HEK293 (cell line): ENCODE measurements at regions not wholly inside any gene's neighbourhood (a gene's known extent, or its start where the extent isn't known, plus 50 kb on each side); places are given as distances from the start of the nearest gene placed in this dataset.

Experiments
- CTCF ChIA-PET: fragments of 350-600 bp; formaldehyde crosslinking; extraction: SDS; loops from one replicate; lab custom pipeline; 2021; ENCODE audit warnings: antibody characterized with exemption; lab: Yijun Ruan, JAX
- POLR2A ChIA-PET: fragments of 300-600 bp; formaldehyde crosslinking; extraction: SDS; loops from one replicate; lab custom pipeline; 2020; ENCODE audit warnings: antibody characterized with exemption, inconsistent platforms; lab: Yijun Ruan, JAX
- H3K27ac ChIP-seq: fragments of 200-500 bp; sonication (Bioruptor generic); 2 replicates; pipeline ENCODE4 v1.5.1; 2014; ENCODE audit warnings: low read depth, low read length, control low read depth, inconsistent platforms; ENCODE audit errors: extremely low read depth
- H3K36me3 ChIP-seq, 2 experiments: fragments of 200-500 bp in 1 of 2; sonication (Bioruptor generic) in 1 of 2; 1 replicate in 1 of 2; 2 replicates in 1 of 2; pipeline ENCODE4 v1.5.1; 2014 to 2017; ENCODE audit warnings: inconsistent platforms in 2 of 2, low read length in 2 of 2; ENCODE audit not compliant: control insufficient read depth in 2 of 2, insufficient read depth in 1 of 2
- H3K4me1 ChIP-seq: fragments of 200-500 bp; sonication (Bioruptor generic); 2 replicates; pipeline ENCODE4 v1.5.1; 2014; ENCODE audit warnings: mild to moderate bottlenecking, low read length, inconsistent platforms; ENCODE audit not compliant: control insufficient read depth, insufficient read depth
- H3K4me3 ChIP-seq: 2 replicates; pipeline ENCODE4 v1.5.1; 2011; ENCODE audit warnings: low read depth, mild to moderate bottlenecking, control low read depth, low read length, moderate library complexity
- H3K9me3 ChIP-seq: fragments of 200-500 bp; sonication (Bioruptor generic); 2 replicates; pipeline ENCODE4 v1.5.1; 2014; ENCODE audit warnings: low read depth, low read length, inconsistent platforms; ENCODE audit not compliant: control insufficient read depth, insufficient read depth
- BCL11A ChIP-seq: fragments of 450-650 bp; formaldehyde crosslinking; IDR thresholded peaks from 2 replicates; pipeline ENCODE4 v1.5.1; 2016; ENCODE audit warnings: low read depth, missing biosample characterization, missing genetic modification characterization
- ELK4 ChIP-seq: IDR thresholded peaks from 2 replicates; pipeline ENCODE4 v1.6.1; 2011; ENCODE audit warnings: mild to moderate bottlenecking, low read depth, low read length, borderline replicate concordance
- FEZF1 ChIP-seq: fragments of 450-650 bp; formaldehyde crosslinking; IDR thresholded peaks from 2 replicates; pipeline ENCODE4 v1.5.1; 2016; ENCODE audit warnings: missing biosample characterization, missing genetic modification characterization
- HOXC10 ChIP-seq: sonication (generic); formaldehyde crosslinking; IDR thresholded peaks from 2 replicates; pipeline ENCODE4 v1.8.1; 2023; ENCODE audit warnings: mild to moderate bottlenecking, missing genetic modification reagents
- IKZF3 ChIP-seq: fragments of 450-650 bp; IDR thresholded peaks from 2 replicates; pipeline ENCODE4 v1.5.0; 2018; ENCODE audit warnings: missing biosample characterization, mild to moderate bottlenecking, missing genetic modification characterization, moderate library complexity
- SETDB1 ChIP-seq: IDR thresholded peaks from one replicate; pipeline ENCODE4 v1.6.1; 2017; ENCODE audit warnings: mild to moderate bottlenecking, low read length, moderate library complexity, mixed read lengths; ENCODE audit not compliant: insufficient read length
- ZNF16 ChIP-seq: fragments of 450-650 bp; formaldehyde crosslinking; IDR thresholded peaks from 2 replicates; pipeline ENCODE4 v1.5.1; 2016; ENCODE audit warnings: low read depth, missing biosample characterization, missing genetic modification characterization
- ZNF18 ChIP-seq: fragments of 450-650 bp; formaldehyde crosslinking; IDR thresholded peaks from 2 replicates; pipeline ENCODE4 v1.5.1; 2016; ENCODE audit warnings: missing biosample characterization, missing genetic modification characterization
- ZNF2 ChIP-seq: fragments of 450-650 bp; formaldehyde crosslinking; IDR thresholded peaks from 2 replicates; pipeline ENCODE4 v1.5.1; 2016; ENCODE audit warnings: missing biosample characterization, missing genetic modification characterization
- ZNF350 ChIP-seq: fragments of 450-650 bp; formaldehyde crosslinking; IDR thresholded peaks from 2 replicates; pipeline ENCODE4 v1.5.0; 2017; ENCODE audit warnings: missing biosample characterization, mild to moderate bottlenecking, missing genetic modification characterization
- ZNF366 ChIP-seq: fragments of 450-650 bp; formaldehyde crosslinking; conservative IDR thresholded peaks from 2 replicates; pipeline ENCODE4 v1.5.1; 2016; ENCODE audit warnings: missing biosample characterization, missing genetic modification characterization
- ZNF404 ChIP-seq: fragments of 450-650 bp; formaldehyde crosslinking; IDR thresholded peaks from 2 replicates; pipeline ENCODE4 v1.5.1; 2017; ENCODE audit warnings: missing biosample characterization, missing genetic modification characterization
- ZNF473 ChIP-seq: fragments of 450-650 bp; formaldehyde crosslinking; IDR thresholded peaks from 2 replicates; pipeline ENCODE4 v1.5.1; 2017; ENCODE audit warnings: missing biosample characterization, missing genetic modification characterization
- ZNF510 ChIP-seq: fragments of 450-650 bp; formaldehyde crosslinking; IDR thresholded peaks from 2 replicates; pipeline ENCODE4 v1.5.1; 2018; ENCODE audit warnings: mild to moderate bottlenecking, missing genetic modification characterization, missing biosample characterization; ENCODE audit not compliant: insufficient replicate concordance
- ZNF514 ChIP-seq: fragments of 450-650 bp; formaldehyde crosslinking; IDR thresholded peaks from 2 replicates; pipeline ENCODE4 v1.5.1; 2016; ENCODE audit warnings: missing biosample characterization, missing genetic modification characterization
- ZNF560 ChIP-seq: fragments of 450-650 bp; formaldehyde crosslinking; IDR thresholded peaks from 2 replicates; pipeline ENCODE4 v1.5.1; 2017; ENCODE audit warnings: missing biosample characterization, missing genetic modification characterization, borderline replicate concordance
- ZNF624 ChIP-seq: fragments of 450-650 bp; formaldehyde crosslinking; IDR thresholded peaks from 2 replicates; pipeline ENCODE4 v1.5.1; 2017; ENCODE audit warnings: missing biosample characterization, missing genetic modification characterization
- ZNF658 ChIP-seq: fragments of 450-650 bp; formaldehyde crosslinking; IDR thresholded peaks from 2 replicates; pipeline ENCODE4; 2016; ENCODE audit warnings: missing biosample characterization, missing genetic modification characterization
- ZNF677 ChIP-seq: fragments of 450-650 bp; IDR thresholded peaks from 2 replicates; pipeline ENCODE4 v1.5.0; 2018; ENCODE audit warnings: missing biosample characterization, mild to moderate bottlenecking, missing genetic modification characterization, moderate library complexity
- ZNF701 ChIP-seq: fragments of 450-650 bp; formaldehyde crosslinking; IDR thresholded peaks from 2 replicates; pipeline ENCODE4 v1.5.1; 2016; ENCODE audit warnings: missing biosample characterization, missing genetic modification characterization
- ZNF747 ChIP-seq: fragments of 450-650 bp; formaldehyde crosslinking; IDR thresholded peaks from 2 replicates; pipeline ENCODE4 v1.5.1; 2016; ENCODE audit warnings: missing biosample characterization, missing genetic modification characterization
- ZNF76 ChIP-seq: fragments of 450-650 bp; formaldehyde crosslinking; IDR thresholded peaks from 2 replicates; pipeline ENCODE4; 2016; ENCODE audit warnings: low read depth, missing biosample characterization, missing genetic modification characterization, borderline replicate concordance
- ZNF777 ChIP-seq: fragments of 450-650 bp; formaldehyde crosslinking; IDR thresholded peaks from 2 replicates; pipeline ENCODE4 v1.5.1; 2017; ENCODE audit warnings: missing biosample characterization, missing genetic modification characterization, borderline replicate concordance
- ZXDB ChIP-seq: fragments of 450-650 bp; formaldehyde crosslinking; IDR thresholded peaks from 2 replicates; pipeline ENCODE4 v1.5.1; 2016; ENCODE audit warnings: missing biosample characterization, missing genetic modification characterization
- TF ChIP-seq, protein P1 (sequence below): fragments of 450-650 bp; formaldehyde crosslinking; IDR thresholded peaks from 2 replicates; pipeline ENCODE4 v1.5.1; 2016; ENCODE audit warnings: missing biosample characterization, missing genetic modification characterization
- TF ChIP-seq, protein P2 (sequence below): fragments of 450-650 bp; formaldehyde crosslinking; IDR thresholded peaks from 2 replicates; pipeline ENCODE4; 2016; ENCODE audit warnings: missing biosample characterization, missing genetic modification characterization
- TF ChIP-seq, protein P3 (sequence below): fragments of 450-650 bp; formaldehyde crosslinking; IDR thresholded peaks from 2 replicates; pipeline ENCODE4 v1.5.1; 2016; ENCODE audit warnings: missing biosample characterization, missing genetic modification characterization

GRCh38 chr5:36478646-36479317, 127.6 kb upstream of the SLC1A3 start (continued):
- no peak for TF ChIP-seq ZNF560

DNA sequence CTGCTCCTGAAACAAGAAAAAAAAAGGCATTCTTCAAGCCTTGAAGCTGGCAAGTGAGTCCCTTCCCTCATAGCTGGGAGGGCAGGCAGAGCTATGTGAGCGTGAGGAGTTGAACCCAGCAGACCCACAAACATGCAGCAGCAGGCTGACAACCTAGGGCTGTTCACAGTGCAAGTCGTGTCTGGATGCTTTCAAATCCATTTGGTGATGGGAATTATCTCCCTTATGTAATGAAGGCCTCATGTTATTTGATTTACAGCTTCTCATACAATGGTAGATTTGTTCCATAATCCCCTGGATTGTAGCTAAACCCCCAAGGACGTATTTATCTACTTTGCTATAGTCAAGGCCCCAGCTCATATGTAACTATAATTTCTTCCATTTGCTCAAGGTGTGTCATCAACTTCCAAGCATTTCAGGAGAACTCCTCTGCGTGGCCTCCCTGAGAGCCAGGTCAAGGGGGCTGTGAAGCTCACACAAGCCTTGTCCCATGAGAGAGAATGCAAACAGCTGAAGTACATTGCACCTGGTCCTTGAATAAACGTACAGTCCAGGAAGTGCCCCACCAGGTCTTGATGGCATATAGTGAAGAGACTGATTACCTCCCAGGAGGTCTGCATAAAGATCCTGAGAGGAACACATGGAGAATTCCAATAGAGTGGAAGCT, 124.8 kb upstream of the SLC1A3 start:
- Histone ChIP-seq H3K9me3 (no peaks in the 10 kb centered on the region), H3K27ac (no peak overlapping the region), H3K4me3 (no peak overlapping the region), H3K4me1 (no peaks in the 10 kb centered on the region), H3K36me3 (no peaks in the 10 kb centered on the region)
- CTCF ChIA-PET: interaction anchor here (0.6 to 3.0 kb wide), 4 partner anchors 22 to 214 kb away, joined by 3 to 23 read pairs (median 4); no protein-coding TSS in a partner anchor
- POLR2A ChIA-PET: no interaction called here
- TF ChIP-seq ZNF777 (tag by site-specific recombination): no peak
- no peak for TF ChIP-seq ZNF510
- no peak for TF ChIP-seq ZXDB
- no peak for TF ChIP-seq ZNF366 (tag by site-specific recombination)
- TF ChIP-seq ELK4: no peak
- no peak for TF ChIP-seq BCL11A (tag by site-specific recombination)
- TF ChIP-seq, protein P1, sequence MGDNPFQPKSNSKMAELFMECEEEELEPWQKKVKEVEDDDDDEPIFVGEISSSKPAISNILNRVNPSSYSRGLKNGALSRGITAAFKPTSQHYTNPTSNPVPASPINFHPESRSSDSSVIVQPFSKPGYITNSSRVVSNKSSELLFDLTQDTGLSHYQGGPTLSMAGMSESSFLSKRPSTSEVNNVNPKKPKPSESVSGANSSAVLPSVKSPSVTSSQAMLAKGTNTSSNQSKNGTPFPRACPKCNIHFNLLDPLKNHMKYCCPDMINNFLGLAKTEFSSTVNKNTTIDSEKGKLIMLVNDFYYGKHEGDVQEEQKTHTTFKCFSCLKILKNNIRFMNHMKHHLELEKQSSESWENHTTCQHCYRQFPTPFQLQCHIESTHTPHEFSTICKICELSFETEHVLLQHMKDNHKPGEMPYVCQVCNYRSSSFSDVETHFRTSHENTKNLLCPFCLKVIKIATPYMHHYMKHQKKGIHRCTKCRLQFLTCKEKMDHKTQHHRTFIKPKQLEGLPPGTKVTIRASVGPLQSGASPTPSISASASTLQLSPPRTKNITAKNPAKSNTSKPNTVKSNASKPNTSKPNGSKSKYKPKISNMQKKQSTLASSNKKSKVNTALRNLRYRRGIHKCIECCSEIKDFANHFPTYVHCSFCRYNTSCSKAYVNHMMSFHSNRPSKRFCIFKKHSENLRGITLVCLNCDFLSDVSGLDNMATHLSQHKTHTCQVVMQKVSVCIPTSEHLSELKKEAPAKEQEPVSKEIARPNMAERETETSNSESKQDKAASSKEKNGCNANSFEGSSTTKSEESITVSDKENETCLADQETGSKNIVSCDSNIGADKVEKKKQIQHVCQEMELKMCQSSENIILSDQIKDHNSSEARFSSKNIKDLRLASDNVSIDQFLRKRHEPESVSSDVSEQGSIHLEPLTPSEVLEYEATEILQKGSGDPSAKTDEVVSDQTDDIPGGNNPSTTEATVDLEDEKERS: no peak
- TF ChIP-seq, protein P2, sequence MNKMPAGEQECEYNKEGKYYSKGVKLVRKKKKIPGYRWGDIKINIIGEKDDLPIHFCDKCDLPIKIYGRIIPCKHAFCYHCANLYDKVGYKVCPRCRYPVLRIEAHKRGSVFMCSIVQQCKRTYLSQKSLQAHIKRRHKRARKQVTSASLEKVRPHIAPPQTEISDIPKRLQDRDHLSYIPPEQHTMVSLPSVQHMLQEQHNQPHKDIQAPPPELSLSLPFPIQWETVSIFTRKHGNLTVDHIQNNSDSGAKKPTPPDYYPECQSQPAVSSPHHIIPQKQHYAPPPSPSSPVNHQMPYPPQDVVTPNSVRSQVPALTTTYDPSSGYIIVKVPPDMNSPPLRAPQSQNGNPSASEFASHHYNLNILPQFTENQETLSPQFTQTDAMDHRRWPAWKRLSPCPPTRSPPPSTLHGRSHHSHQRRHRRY (tag by site-specific recombination): no peak
- TF ChIP-seq ZNF514 (tag by site-specific recombination): no peak
- TF ChIP-seq HOXC10 (CRISPR knock-in tag): no peak
- TF ChIP-seq ZNF404 (tag by site-specific recombination): no peak
- TF ChIP-seq, protein P3, sequence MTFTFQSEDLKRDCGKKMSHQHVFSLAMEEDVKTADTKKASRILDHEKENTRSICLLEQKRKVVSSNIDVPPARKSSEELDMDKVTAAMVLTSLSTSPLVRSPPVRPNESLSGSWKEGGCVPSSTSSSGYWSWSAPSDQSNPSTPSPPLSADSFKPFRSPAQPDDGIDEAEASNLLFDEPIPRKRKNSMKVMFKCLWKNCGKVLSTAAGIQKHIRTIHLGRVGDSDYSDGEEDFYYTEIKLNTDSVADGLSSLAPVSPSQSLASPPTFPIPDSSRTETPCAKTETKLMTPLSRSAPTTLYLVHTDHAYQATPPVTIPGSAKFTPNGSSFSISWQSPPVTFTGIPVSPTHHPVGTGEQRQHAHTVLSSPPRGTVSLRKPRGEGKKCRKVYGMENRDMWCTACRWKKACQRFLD (tag by site-specific recombination): no peak
- TF ChIP-seq ZNF350 (tag by site-specific recombination): no peak
- no peak for TF ChIP-seq IKZF3

- POLR2A ChIA-PET: no interaction called here
- no peaks in the 10 kb centered on the region for H3K4me1 ChIP-seq
- no peak overlapping the region for H3K4me3 ChIP-seq
- H3K27ac ChIP-seq: no peak overlapping the region
- no peaks in the 10 kb centered on the region for H3K9me3 ChIP-seq
- H3K36me3 ChIP-seq: no peaks in the 10 kb centered on the region
- CTCF ChIA-PET: no interaction called here
- no peak for TF ChIP-seq ZNF76
- no peak for TF ChIP-seq ZNF2 (tag by site-specific recombination)
- TF ChIP-seq SETDB1: no peak
- TF ChIP-seq ZNF677: no peak
- TF ChIP-seq FEZF1 (tag by site-specific recombination): no peak
- TF ChIP-seq ZNF624 (tag by site-specific recombination): no peak
- no peak for TF ChIP-seq ZNF473 (tag by site-specific recombination)
- TF ChIP-seq ZNF18: no peak
- TF ChIP-seq ZNF747 (tag by site-specific recombination): no peak
- TF ChIP-seq ZNF16 (tag by site-specific recombination): no peak
- TF ChIP-seq ZNF560: no peak
- no peak for TF ChIP-seq ZNF701
- no peak for TF ChIP-seq ZNF658 (tag by site-specific recombination)
These were observed 123.6 kb upstream of the SLC1A3 start for GRCh38 chr5:36482812-36483211.
